ENCODE measurements at regions not wholly inside any gene's neighbourhood (a gene's known extent, or its start where the extent isn't known, plus 50 kb on each side); places are given as distances from the start of the nearest gene placed in this dataset.

GRCh38 chr21:38753557-38753971, 52.2 kb upstream of the ETS2 start:
- H3K79me2 ChIP-seq (replicated peaks; ENCODE audit: insufficient read depth, low read length): no peaks in the 10 kb centered on the region
- no peaks in the 10 kb centered on the region for H3K36me3 ChIP-seq (ENCODE audit: insufficient read depth, low read length)
- TF ChIP-seq, protein P1, sequence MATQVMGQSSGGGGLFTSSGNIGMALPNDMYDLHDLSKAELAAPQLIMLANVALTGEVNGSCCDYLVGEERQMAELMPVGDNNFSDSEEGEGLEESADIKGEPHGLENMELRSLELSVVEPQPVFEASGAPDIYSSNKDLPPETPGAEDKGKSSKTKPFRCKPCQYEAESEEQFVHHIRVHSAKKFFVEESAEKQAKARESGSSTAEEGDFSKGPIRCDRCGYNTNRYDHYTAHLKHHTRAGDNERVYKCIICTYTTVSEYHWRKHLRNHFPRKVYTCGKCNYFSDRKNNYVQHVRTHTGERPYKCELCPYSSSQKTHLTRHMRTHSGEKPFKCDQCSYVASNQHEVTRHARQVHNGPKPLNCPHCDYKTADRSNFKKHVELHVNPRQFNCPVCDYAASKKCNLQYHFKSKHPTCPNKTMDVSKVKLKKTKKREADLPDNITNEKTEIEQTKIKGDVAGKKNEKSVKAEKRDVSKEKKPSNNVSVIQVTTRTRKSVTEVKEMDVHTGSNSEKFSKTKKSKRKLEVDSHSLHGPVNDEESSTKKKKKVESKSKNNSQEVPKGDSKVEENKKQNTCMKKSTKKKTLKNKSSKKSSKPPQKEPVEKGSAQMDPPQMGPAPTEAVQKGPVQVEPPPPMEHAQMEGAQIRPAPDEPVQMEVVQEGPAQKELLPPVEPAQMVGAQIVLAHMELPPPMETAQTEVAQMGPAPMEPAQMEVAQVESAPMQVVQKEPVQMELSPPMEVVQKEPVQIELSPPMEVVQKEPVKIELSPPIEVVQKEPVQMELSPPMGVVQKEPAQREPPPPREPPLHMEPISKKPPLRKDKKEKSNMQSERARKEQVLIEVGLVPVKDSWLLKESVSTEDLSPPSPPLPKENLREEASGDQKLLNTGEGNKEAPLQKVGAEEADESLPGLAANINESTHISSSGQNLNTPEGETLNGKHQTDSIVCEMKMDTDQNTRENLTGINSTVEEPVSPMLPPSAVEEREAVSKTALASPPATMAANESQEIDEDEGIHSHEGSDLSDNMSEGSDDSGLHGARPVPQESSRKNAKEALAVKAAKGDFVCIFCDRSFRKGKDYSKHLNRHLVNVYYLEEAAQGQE (IDR thresholded peaks at IDR 0.05; ENCODE audit: borderline replicate concordance): no peak
- TF ChIP-seq EZH2 (IDR thresholded peaks at IDR 0.05; ENCODE audit: borderline replicate concordance, insufficient read depth, low read length, poor library complexity, severe bottlenecking): no peak
- TF ChIP-seq RAD21 (conservative IDR thresholded peaks at IDR 0.05): no peak
- TF ChIP-seq POLR2AphosphoS5 (IDR thresholded peaks at IDR 0.05): no peak
- TF ChIP-seq MXI1 (conservative IDR thresholded peaks at IDR 0.05; ENCODE audit: poor library complexity, severe bottlenecking): no peak
- no peak for TF ChIP-seq SMC3 (conservative IDR thresholded peaks at IDR 0.05; ENCODE audit: poor library complexity)
- TF ChIP-seq CTCF (IDR thresholded peaks at IDR 0.05; ENCODE audit: poor library complexity, severe bottlenecking): no peak
- no peak for TF ChIP-seq EP300 (conservative IDR thresholded peaks at IDR 0.05; ENCODE audit: poor library complexity, severe bottlenecking)
- TF ChIP-seq TAF1 (IDR thresholded peaks at IDR 0.05; ENCODE audit: low read depth): no peak
- H3K9me2 ChIP-seq (ENCODE audit: insufficient read depth, low read length): no peaks in the 10 kb centered on the region
- no peak overlapping the region for H3K4me3 ChIP-seq (ENCODE audit: low read length)
- H3F3A ChIP-seq (ENCODE audit: insufficient read depth, low read length, poor library complexity, severe bottlenecking): no peaks in the 10 kb centered on the region
- H3K9me3 ChIP-seq (ENCODE audit: low read length): no peaks in the 10 kb centered on the region
- no peak overlapping the region for H2AFZ ChIP-seq (ENCODE audit: low read depth, low read length)
- no peak overlapping the region for H3K27ac ChIP-seq (ENCODE audit: low read length)
- no peak overlapping the region for H3K4me2 ChIP-seq (ENCODE audit: low read length)
- H3K27me3 ChIP-seq (ENCODE audit: insufficient read depth, low read depth, low read length): no peaks in the 10 kb centered on the region
- no peaks in the 10 kb centered on the region for H4K20me1 ChIP-seq (ENCODE audit: insufficient read depth)
- H3K9ac ChIP-seq (ENCODE audit: low read length): no peak overlapping the region

All from neural cell (in vitro differentiated cells).